Mucosa of rectum (tissue), 2 donors: ENCODE measurements at regions not wholly inside any gene's neighbourhood (a gene's known extent, or its start where the extent isn't known, plus 50 kb on each side); places are given as distances from the start of the nearest gene placed in this dataset.
A peak's percentile ranks its signal among the peaks of the same experiment; 100 is the strongest.

Experiments
- H3K27ac ChIP-seq, 2 donors: one replicate each; pipeline ENCODE4 v1.7.0; 2013; ENCODE audit warnings: inconsistent platforms in 2 of 2, low read depth in 2 of 2, low read length in 2 of 2
- H3K27me3 ChIP-seq, 2 donors: one replicate each; pipeline ENCODE4 v1.7.0; 2013; ENCODE audit warnings: low read length in 2 of 2; ENCODE audit not compliant: control insufficient read depth in 2 of 2, insufficient read depth in 2 of 2
- H3K36me3 ChIP-seq, 2 donors: one replicate each; pipeline ENCODE4 v1.7.0; 2013; ENCODE audit warnings: low read length in 2 of 2; ENCODE audit not compliant: control insufficient read depth in 2 of 2, insufficient read depth in 2 of 2
- H3K4me1 ChIP-seq, 2 donors: one replicate each; pipeline ENCODE4 v1.7.0; 2013; ENCODE audit warnings: low read length in 2 of 2, mild to moderate bottlenecking in 1 of 2; ENCODE audit not compliant: control insufficient read depth in 2 of 2, insufficient read depth in 2 of 2
- H3K4me3 ChIP-seq, 2 donors: one replicate each; pipeline ENCODE4 v1.7.0; 2013; ENCODE audit warnings: low read length in 2 of 2
- H3K9ac ChIP-seq, 2 donors: one replicate each; pipeline ENCODE4 v1.7.0; 2013; ENCODE audit warnings: low read length in 2 of 2, low read depth in 1 of 2, mild to moderate bottlenecking in 1 of 2
- H3K9me3 ChIP-seq, 2 donors: one replicate each; pipeline ENCODE4 v1.7.0; 2013; ENCODE audit warnings: low read length in 2 of 2; ENCODE audit not compliant: control insufficient read depth in 2 of 2
- donor health status: healthy.
- donor health status: Normal muscosa, but diverticular disease.

DNA sequence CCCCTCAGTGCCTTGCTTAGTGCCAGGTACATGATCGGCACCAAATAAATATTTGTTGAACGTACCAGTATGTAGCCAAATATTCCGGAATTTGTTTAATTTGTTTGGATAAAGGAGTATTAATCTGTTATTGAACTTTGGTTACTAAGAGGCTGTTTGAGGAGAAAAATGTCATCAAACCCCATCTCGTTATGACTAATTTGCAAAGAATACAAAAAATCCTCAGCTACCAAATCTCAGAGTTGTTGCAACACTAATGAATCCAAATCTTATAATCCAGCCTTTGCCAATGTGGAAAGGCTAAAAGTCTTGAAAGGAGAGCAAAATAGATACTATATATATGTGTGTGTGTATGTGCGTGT, 79.5 kb downstream of the KLF5 start:
- no peaks in the 10 kb centered on the region for H3K27me3 ChIP-seq
- no peaks in the 10 kb centered on the region for H3K36me3 ChIP-seq
- H3K27ac ChIP-seq, result peak overlapping the region; percentile 83 to 88
- H3K4me3 ChIP-seq, result peak overlapping the region in 1 of 2 donors; percentile 57
- H3K9ac ChIP-seq, result peak overlapping the region; percentile 56 to 63
- H3K9me3 ChIP-seq, result no peaks in the 10 kb centered on the region
- peaks cover 21 to 46% of the 10 kb centered on the region in 2 donors for H3K4me1 ChIP-seq

DNA sequence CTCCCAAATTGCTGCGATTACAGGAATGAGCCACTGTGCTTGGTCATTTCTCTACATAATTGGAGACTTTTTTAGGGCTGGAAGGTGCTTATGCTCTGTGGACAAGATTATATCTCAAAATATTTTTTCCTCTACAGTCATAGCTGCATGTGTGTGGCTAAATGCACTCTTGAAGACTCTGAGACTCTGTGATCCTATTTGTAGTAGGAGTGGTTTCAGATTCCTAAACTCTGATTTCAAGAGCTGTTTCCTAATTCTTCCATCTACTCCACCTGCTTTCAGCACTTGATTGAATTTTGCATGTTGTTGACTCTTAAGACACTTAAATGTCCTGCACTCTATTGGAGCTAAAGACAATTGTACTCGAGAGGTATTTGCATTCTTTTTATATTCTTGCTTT, 78.0 kb downstream of the KLF5 start:
- no peak overlapping the region for H3K4me3 ChIP-seq
- H3K36me3 ChIP-seq, result no peaks in the 10 kb centered on the region
- peak overlapping the region in 1 of 2 donors; percentile 1 for H3K27ac ChIP-seq
- peaks cover 21 to 41% of the 10 kb centered on the region in 2 donors for H3K4me1 ChIP-seq
- no peaks in the 10 kb centered on the region for H3K9me3 ChIP-seq
- no peaks in the 10 kb centered on the region for H3K27me3 ChIP-seq
- H3K9ac ChIP-seq, result no peak overlapping the region

DNA sequence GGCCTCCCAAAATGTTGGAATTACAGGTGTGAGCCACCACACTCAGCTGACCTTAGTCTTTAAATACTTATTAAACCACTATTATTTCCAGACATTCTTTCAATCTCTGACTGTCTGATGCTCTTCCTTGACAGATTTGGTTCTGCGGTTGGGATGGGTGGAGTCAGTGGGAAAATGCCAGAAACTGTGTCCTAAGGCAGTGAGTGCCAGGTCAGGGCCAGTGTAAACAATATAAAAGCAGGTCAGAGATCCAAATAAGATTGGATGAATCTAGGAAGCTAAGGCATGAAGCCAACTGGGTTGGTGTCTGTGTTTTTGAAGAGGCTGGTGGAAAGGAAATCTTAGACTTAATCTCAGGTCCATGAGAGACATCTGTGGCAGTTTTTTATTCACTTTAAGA, 74.7 kb downstream of the KLF5 start:
- Histone ChIP-seq H3K36me3 (no peaks in the 10 kb centered on the region), H3K4me1 (peaks cover 4 to 20% of the 10 kb centered on the region in 2 donors), H3K27me3 (no peaks in the 10 kb centered on the region), H3K27ac (peak overlapping the region; percentile 9 to 31), H3K9ac (no peak overlapping the region), H3K4me3 (no peak overlapping the region), H3K9me3 (no peaks in the 10 kb centered on the region)

DNA sequence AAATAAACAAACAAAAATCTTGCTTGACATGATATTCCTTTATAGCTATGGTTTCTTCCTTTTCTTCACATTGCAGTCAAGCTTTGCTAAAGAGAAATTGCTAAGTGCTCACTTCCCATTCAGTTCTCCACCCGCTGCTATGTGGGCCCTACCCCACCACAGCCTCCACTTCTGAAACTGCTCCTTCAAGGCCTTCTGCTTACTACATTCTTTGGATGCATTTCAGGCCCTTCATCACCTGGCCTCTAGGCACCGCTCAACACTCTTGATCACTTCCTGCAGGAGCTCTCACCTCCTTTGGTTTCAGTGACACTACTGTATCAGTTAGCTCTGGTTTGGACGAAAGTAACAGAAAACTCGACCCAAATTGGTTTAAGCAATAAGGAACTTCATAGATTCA, 72.4 kb downstream of the KLF5 start:
- Histone ChIP-seq H3K4me3 (no peak overlapping the region), H3K27ac (no peak overlapping the region), H3K9ac (no peak overlapping the region), H3K27me3 (no peaks in the 10 kb centered on the region), H3K9me3 (no peaks in the 10 kb centered on the region), H3K4me1 (peaks cover 2 to 8% of the 10 kb centered on the region in 2 donors), H3K36me3 (no peaks in the 10 kb centered on the region)

DNA sequence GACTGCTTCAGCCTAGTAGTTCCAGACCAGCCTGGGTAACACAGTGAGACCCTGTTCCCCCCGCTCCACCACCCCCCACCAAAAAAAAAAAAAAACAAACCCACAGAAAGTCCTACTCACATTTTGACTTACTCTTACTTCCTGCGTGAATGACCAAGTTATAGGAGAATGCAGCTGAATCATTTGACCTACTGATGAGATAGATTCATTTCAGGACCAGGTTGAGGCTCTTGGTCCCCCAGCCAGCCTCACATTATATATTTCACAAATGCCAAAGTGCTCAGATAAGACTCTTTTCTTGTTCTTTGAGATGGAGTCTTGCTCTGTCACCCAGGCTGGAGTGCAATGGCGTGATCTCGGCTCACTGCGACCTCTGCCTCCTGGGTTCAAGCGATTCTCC, 70.2 kb downstream of the KLF5 start:
- Histone ChIP-seq H3K4me1 (peaks cover under 1 to 7% of the 10 kb centered on the region in 2 donors), H3K27ac (no peak overlapping the region), H3K36me3 (no peaks in the 10 kb centered on the region), H3K9ac (no peak overlapping the region), H3K4me3 (no peak overlapping the region), H3K27me3 (no peaks in the 10 kb centered on the region), H3K9me3 (no peaks in the 10 kb centered on the region)
